ENCODE measurements at regions not wholly inside any gene's neighbourhood (a gene's known extent, or its start where the extent isn't known, plus 50 kb on each side); places are given as distances from the start of the nearest gene placed in this dataset.
"Not testable (repeated sequence)": the region's sequence is repeated elsewhere in the genome, so short reads cannot be mapped to it uniquely, and the experiment has no call there.

DNA sequence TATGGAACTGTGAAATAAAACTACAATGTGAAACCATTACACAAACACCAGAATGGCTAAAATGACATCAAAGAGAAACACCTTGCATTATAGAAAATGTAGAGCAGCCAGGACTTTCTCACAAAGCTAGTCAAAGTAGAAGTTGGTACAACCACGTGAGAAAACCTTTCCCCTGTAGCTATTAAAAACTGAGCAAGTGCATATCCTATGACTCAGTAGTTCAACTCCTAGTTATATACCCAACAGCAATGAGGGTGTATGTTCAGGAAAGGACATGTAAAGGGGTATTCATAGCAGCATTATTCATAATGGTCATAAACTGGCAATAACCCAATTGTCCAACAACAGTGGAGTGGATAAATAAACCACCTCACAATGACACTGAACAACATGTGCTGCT is 177.5 kb upstream of the NUDT10 start:
- intact Hi-C loops (cut with DNase I), result no loop called here
- Histone ChIP-seq H3K36me3 (ENCODE audit: control insufficient read depth in 2 of 3, insufficient read depth in 3 of 3, low read length in 3 of 3) (no peaks in the 10 kb centered on the region), H3K9ac (ENCODE audit: low read length in 3 of 3) (no peak overlapping the region), H3K27ac (ENCODE audit: low read depth in 2 of 2, low read length in 2 of 2) (no peak overlapping the region), H3K4me3 (ENCODE audit: low read length in 3 of 3) (no peak overlapping the region), H3K4me1 (ENCODE audit: control insufficient read depth in 2 of 3, insufficient read depth in 2 of 3, low read depth in 1 of 3, low read length in 3 of 3) (no peaks in the 10 kb centered on the region), H3K9me3 (ENCODE audit: control insufficient read depth in 2 of 3, insufficient read depth in 1 of 3, low read length in 3 of 3) (no peaks in the 10 kb centered on the region), H3K27me3 (ENCODE audit: control insufficient read depth, insufficient read depth, low read length) (no peaks in the 10 kb centered on the region)
- no peak for FAIRE-seq
- TF ChIP-seq CTCF (IDR thresholded peaks at IDR 0.05; ENCODE audit: borderline replicate concordance, extremely low read depth, insufficient read depth), result no peak
- DNase-seq, result no peak

GRCh38 chrX:51155566-51155965 is 177.1 kb upstream of the NUDT10 start:
- intact Hi-C loops (cut with DNase I), result no loop called here
- DNase-seq (no peak), FAIRE-seq (no peak)
- no peaks in the 10 kb centered on the region for H3K27me3 ChIP-seq (ENCODE audit: control insufficient read depth, insufficient read depth, low read length)
- H3K4me3 ChIP-seq (ENCODE audit: low read length in 3 of 3), result no peak overlapping the region
- no peaks in the 10 kb centered on the region for H3K4me1 ChIP-seq (ENCODE audit: control insufficient read depth in 2 of 3, insufficient read depth in 2 of 3, low read depth in 1 of 3, low read length in 3 of 3)
- no peaks in the 10 kb centered on the region for H3K9me3 ChIP-seq (ENCODE audit: control insufficient read depth in 2 of 3, insufficient read depth in 1 of 3, low read length in 3 of 3)
- no peaks in the 10 kb centered on the region for H3K36me3 ChIP-seq (ENCODE audit: control insufficient read depth in 2 of 3, insufficient read depth in 3 of 3, low read length in 3 of 3)
- no peak for TF ChIP-seq CTCF (IDR thresholded peaks at IDR 0.05; ENCODE audit: borderline replicate concordance, extremely low read depth, insufficient read depth)
- H3K9ac ChIP-seq (ENCODE audit: low read length in 3 of 3), result no peak overlapping the region
- no peak overlapping the region for H3K27ac ChIP-seq (ENCODE audit: low read depth in 2 of 2, low read length in 2 of 2)

GRCh38 chrX:51158231-51158630 is 174.4 kb upstream of the NUDT10 start:
- H3K4me3 ChIP-seq (ENCODE audit: low read length in 3 of 3), result no peak overlapping the region
- DNase-seq (peak in 2 of 5 donors; percentile 16 to 22), FAIRE-seq (no peak)
- no peaks in the 10 kb centered on the region for H3K4me1 ChIP-seq (ENCODE audit: control insufficient read depth in 2 of 3, insufficient read depth in 2 of 3, low read depth in 1 of 3, low read length in 3 of 3)
- no peaks in the 10 kb centered on the region for H3K36me3 ChIP-seq (ENCODE audit: control insufficient read depth in 2 of 3, insufficient read depth in 3 of 3, low read length in 3 of 3)
- TF ChIP-seq CTCF (IDR thresholded peaks at IDR 0.05; ENCODE audit: borderline replicate concordance, extremely low read depth, insufficient read depth), result no peak
- H3K27ac ChIP-seq (ENCODE audit: low read depth in 2 of 2, low read length in 2 of 2), result no peak overlapping the region
- H3K9ac ChIP-seq (ENCODE audit: low read length in 3 of 3), result no peak overlapping the region
- no peaks in the 10 kb centered on the region for H3K27me3 ChIP-seq (ENCODE audit: control insufficient read depth, insufficient read depth, low read length)
- intact Hi-C loops (cut with DNase I), result no loop called here
- no peaks in the 10 kb centered on the region for H3K9me3 ChIP-seq (ENCODE audit: control insufficient read depth in 2 of 3, insufficient read depth in 1 of 3, low read length in 3 of 3)

DNA sequence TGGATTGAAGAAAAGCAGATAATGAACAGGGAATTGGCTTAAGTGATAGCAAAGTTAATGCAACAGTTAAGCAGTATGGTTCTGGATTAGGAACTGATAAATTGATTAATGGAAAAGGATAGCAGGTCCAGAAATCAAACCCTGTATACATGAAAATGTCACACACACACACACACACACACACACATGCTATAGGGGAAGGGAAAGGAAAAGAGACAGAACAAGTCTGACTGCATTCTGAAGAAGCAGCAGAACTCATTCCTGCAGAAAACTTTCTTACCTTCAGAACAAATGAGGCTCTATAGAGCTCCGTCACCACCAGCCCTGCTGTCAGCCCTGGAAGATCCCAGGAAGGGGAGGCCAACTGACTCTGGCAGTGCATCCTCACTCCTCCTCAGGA is 173.2 kb upstream of the NUDT10 start:
- intact Hi-C loops (cut with DNase I); H3K36me3 ChIP-seq (ENCODE audit: control insufficient read depth in 2 of 3, insufficient read depth in 3 of 3, low read length in 3 of 3); H3K4me3 ChIP-seq (ENCODE audit: low read length in 3 of 3); DNase-seq; H3K4me1 ChIP-seq (ENCODE audit: control insufficient read depth in 2 of 3, insufficient read depth in 2 of 3, low read depth in 1 of 3, low read length in 3 of 3); H3K9ac ChIP-seq (ENCODE audit: low read length in 3 of 3); H3K9me3 ChIP-seq (ENCODE audit: control insufficient read depth in 2 of 3, insufficient read depth in 1 of 3, low read length in 3 of 3); FAIRE-seq; H3K27ac ChIP-seq (ENCODE audit: low read depth in 2 of 2, low read length in 2 of 2); H3K27me3 ChIP-seq (ENCODE audit: control insufficient read depth, insufficient read depth, low read length): not testable (repeated sequence)

All from kidney (tissue), 13 donors.